Hepatocyte (in vitro differentiated cells): ENCODE measurements at regions not wholly inside any gene's neighbourhood (a gene's known extent, or its start where the extent isn't known, plus 50 kb on each side); places are given as distances from the start of the nearest gene placed in this dataset.
"Not testable (repeated sequence)": the region's sequence is repeated elsewhere in the genome, so short reads cannot be mapped to it uniquely, and the experiment has no call there.

ENCODE experiments used
- CTCF ChIP-seq: fragments of 200-600 bp; sonication (generic); IDR thresholded peaks from 2 replicates; pipeline ENCODE4 v1.5.1; 2016; ENCODE audit warnings: antibody characterized with exemption, mild to moderate bottlenecking; ENCODE audit not compliant: poor library complexity
- EZH2 ChIP-seq: fragments of 200-600 bp; sonication (generic); IDR thresholded peaks from 2 replicates; pipeline ENCODE4 v1.6.1; 2016; ENCODE audit warnings: antibody characterized with exemption, mild to moderate bottlenecking, borderline replicate concordance
- EZH2phosphoT487 ChIP-seq: fragments of 200-600 bp; sonication (generic); IDR thresholded peaks from one replicate; pipeline ENCODE4 v1.6.1; 2018; ENCODE audit warnings: antibody characterized with exemption, mild to moderate bottlenecking, low read depth, moderate library complexity; ENCODE audit not compliant: unreplicated experiment, severe bottlenecking

- not testable (repeated sequence) for TF ChIP-seq CTCF, EZH2, EZH2phosphoT487
Observed at GRCh38 chr10:46691397-46691796, 112.5 kb downstream of the SYT15 start.
